ENCODE measurements at regions not wholly inside any gene's neighbourhood (a gene's known extent, or its start where the extent isn't known, plus 50 kb on each side); places are given as distances from the start of the nearest gene placed in this dataset.

DNA sequence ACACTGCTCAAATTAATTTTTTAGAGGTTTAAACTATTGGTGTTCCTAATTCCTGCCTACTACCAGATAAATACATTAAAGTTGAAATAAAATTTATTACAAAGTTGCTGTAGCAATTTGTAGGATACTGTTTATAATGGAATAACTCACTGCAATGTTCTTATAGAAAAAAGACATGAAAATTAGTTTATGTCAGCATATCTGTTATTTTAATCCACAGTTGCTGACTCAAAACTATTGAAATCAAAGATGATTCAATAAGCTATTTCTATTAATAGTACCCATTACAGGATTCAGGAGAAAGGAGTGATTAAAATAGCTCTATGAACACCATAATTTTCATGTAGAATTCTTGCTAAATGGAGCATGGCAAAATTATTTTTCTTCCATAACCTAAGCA, 764.4 kb upstream of the NUDT12 start:
- Histone ChIP-seq H2AFZ (ENCODE audit: low read length) (no peak overlapping the region), H3K23ac (ENCODE audit: insufficient read length, low read depth, low read length) (no peak overlapping the region), H3K4ac (ENCODE audit: low read depth, low read length) (no peak overlapping the region), H3K18ac (ENCODE audit: insufficient read length, low read depth, low read length) (no peak overlapping the region), H4K91ac (ENCODE audit: insufficient read length, low read depth, low read length) (no peak overlapping the region), H3K27ac (ENCODE audit: insufficient read length, low read depth, low read length) (no peak overlapping the region), H2BK5ac (ENCODE audit: insufficient read length, low read length) (no peak overlapping the region), H3K27me3 (ENCODE audit: insufficient read depth, low read length) (no peaks in the 10 kb centered on the region), H3K14ac (ENCODE audit: insufficient read depth, low read length) (no peak overlapping the region), H3K4me1 (ENCODE audit: insufficient read depth, low read length) (no peaks in the 10 kb centered on the region), H2BK20ac (ENCODE audit: low read depth, low read length, poor library complexity, severe bottlenecking) (no peak overlapping the region), H2BK120ac (ENCODE audit: low read depth, low read length, poor library complexity, severe bottlenecking) (no peak overlapping the region), H3K79me1 (ENCODE audit: insufficient read depth, low read depth, low read length, poor library complexity, severe bottlenecking) (no peaks in the 10 kb centered on the region), H3K79me2 (ENCODE audit: insufficient read depth, low read length) (no peaks in the 10 kb centered on the region), H4K8ac (replicated peaks; ENCODE audit: insufficient read length, low read depth, low read length) (no peak overlapping the region), H3K9ac (ENCODE audit: extremely low read depth, insufficient read length, low read length) (no peak overlapping the region), H2BK15ac (ENCODE audit: low read depth, low read length) (no peak overlapping the region), H4K5ac (ENCODE audit: insufficient read length, low read depth, low read length) (no peak overlapping the region), H3K4me2 (ENCODE audit: insufficient read depth, insufficient read length, low read length) (no peak overlapping the region), H3K56ac (ENCODE audit: insufficient read length, low read depth, low read length) (no peak overlapping the region), H4K20me1 (ENCODE audit: control insufficient read depth, insufficient read depth, insufficient read length) (no peaks in the 10 kb centered on the region), H2BK12ac (ENCODE audit: insufficient read length, low read depth, low read length) (no peak overlapping the region), H3K23me2 (ENCODE audit: insufficient read length, low read depth, low read length, poor library complexity, severe bottlenecking) (no peaks in the 10 kb centered on the region), H2AK5ac (ENCODE audit: insufficient read length, low read length) (no peak overlapping the region), H3K9me3 (ENCODE audit: control insufficient read depth, low read depth, low read length) (no peaks in the 10 kb centered on the region), H3T11ph (ENCODE audit: low read length) (no peak overlapping the region)
- Mint-ChIP-seq H3K36me3 (ENCODE audit: insufficient read depth in 1 of 3, low read depth in 3 of 3) (no peaks in the 10 kb centered on the region), H3K9me3 (no peaks in the 10 kb centered on the region), H3K4me3 (no peak overlapping the region), H3K27me3 (ENCODE audit: low read depth) (no peaks in the 10 kb centered on the region), H3K4me1 (no peaks in the 10 kb centered on the region), H3K27ac (no peak overlapping the region)
- TF ChIP-seq, protein P1, sequence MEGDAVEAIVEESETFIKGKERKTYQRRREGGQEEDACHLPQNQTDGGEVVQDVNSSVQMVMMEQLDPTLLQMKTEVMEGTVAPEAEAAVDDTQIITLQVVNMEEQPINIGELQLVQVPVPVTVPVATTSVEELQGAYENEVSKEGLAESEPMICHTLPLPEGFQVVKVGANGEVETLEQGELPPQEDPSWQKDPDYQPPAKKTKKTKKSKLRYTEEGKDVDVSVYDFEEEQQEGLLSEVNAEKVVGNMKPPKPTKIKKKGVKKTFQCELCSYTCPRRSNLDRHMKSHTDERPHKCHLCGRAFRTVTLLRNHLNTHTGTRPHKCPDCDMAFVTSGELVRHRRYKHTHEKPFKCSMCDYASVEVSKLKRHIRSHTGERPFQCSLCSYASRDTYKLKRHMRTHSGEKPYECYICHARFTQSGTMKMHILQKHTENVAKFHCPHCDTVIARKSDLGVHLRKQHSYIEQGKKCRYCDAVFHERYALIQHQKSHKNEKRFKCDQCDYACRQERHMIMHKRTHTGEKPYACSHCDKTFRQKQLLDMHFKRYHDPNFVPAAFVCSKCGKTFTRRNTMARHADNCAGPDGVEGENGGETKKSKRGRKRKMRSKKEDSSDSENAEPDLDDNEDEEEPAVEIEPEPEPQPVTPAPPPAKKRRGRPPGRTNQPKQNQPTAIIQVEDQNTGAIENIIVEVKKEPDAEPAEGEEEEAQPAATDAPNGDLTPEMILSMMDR (conservative IDR thresholded peaks at IDR 0.05) = no peak
- DNase-seq = no peak
